Neural cell (in vitro differentiated cells): ENCODE measurements at regions not wholly inside any gene's neighbourhood (a gene's known extent, or its start where the extent isn't known, plus 50 kb on each side); places are given as distances from the start of the nearest gene placed in this dataset.

Experiments
- EP300 ChIP-seq: fragments of 450-650 bp; conservative IDR thresholded peaks from 2 replicates; pipeline ENCODE4 v1.6.1; 2014; ENCODE audit warnings: antibody characterized with exemption, mild to moderate bottlenecking, moderate library complexity; ENCODE audit not compliant: poor library complexity, severe bottlenecking
- EZH2 ChIP-seq: fragments of 200-600, 300-800 bp; shearing (Covaris generic), sonication (generic); IDR thresholded peaks from 2 replicates; pipeline ENCODE4 v1.6.1; 2014; ENCODE audit warnings: antibody characterized with exemption, low read length, borderline replicate concordance, mild to moderate bottlenecking; ENCODE audit not compliant: insufficient read depth, poor library complexity, severe bottlenecking
- MXI1 ChIP-seq: fragments of 450-650 bp; conservative IDR thresholded peaks from 2 replicates; pipeline ENCODE4 v1.6.1; 2014; ENCODE audit warnings: antibody characterized with exemption, mild to moderate bottlenecking; ENCODE audit not compliant: poor library complexity, severe bottlenecking
- POLR2AphosphoS5 ChIP-seq: IDR thresholded peaks from 2 replicates; pipeline ENCODE4 v1.6.1; 2012
- RAD21 ChIP-seq: fragments of 450-650 bp; conservative IDR thresholded peaks from 2 replicates; pipeline ENCODE4 v1.6.1; 2014; ENCODE audit warnings: antibody characterized with exemption, mild to moderate bottlenecking, moderate library complexity
- SMC3 ChIP-seq: fragments of 450-650 bp; conservative IDR thresholded peaks from 2 replicates; pipeline ENCODE4 v1.6.1; 2014; ENCODE audit warnings: antibody characterized with exemption, mild to moderate bottlenecking, moderate library complexity; ENCODE audit not compliant: poor library complexity
- TAF1 ChIP-seq: IDR thresholded peaks from 2 replicates; pipeline ENCODE4 v1.6.1; 2012; ENCODE audit warnings: low read depth
- TF ChIP-seq, protein P1 (sequence below): fragments of 450-650 bp; IDR thresholded peaks from 2 replicates; pipeline ENCODE4 v1.5.1; 2014; ENCODE audit warnings: antibody characterized with exemption, mild to moderate bottlenecking, moderate library complexity; ENCODE audit not compliant: poor library complexity, severe bottlenecking
- TF ChIP-seq, protein P2 (sequence below): IDR thresholded peaks from 2 replicates; pipeline ENCODE4 v1.6.1; 2012; ENCODE audit warnings: borderline replicate concordance

DNA sequence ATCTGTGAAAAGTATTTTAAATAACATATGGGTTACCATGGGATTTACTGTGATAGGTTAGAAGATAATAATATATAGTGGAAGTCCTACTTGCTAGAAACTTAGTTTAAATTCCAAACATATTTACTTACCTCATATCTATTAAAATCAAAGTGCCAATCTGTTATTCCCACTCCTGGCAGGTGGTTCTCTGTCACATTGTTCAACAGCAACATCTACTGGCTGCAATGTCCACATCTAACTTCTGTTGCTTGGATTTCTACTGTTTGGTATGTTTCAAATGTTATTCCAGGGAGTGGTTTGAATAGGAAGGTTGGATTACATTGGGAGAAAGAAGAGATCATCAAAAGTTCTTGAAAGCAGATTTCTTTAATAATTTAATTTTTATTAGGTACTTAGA lies 122.5 kb upstream of the NCAM2 start:
- TF ChIP-seq, protein P1, sequence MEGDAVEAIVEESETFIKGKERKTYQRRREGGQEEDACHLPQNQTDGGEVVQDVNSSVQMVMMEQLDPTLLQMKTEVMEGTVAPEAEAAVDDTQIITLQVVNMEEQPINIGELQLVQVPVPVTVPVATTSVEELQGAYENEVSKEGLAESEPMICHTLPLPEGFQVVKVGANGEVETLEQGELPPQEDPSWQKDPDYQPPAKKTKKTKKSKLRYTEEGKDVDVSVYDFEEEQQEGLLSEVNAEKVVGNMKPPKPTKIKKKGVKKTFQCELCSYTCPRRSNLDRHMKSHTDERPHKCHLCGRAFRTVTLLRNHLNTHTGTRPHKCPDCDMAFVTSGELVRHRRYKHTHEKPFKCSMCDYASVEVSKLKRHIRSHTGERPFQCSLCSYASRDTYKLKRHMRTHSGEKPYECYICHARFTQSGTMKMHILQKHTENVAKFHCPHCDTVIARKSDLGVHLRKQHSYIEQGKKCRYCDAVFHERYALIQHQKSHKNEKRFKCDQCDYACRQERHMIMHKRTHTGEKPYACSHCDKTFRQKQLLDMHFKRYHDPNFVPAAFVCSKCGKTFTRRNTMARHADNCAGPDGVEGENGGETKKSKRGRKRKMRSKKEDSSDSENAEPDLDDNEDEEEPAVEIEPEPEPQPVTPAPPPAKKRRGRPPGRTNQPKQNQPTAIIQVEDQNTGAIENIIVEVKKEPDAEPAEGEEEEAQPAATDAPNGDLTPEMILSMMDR = no peak
- TF ChIP-seq TAF1 = no peak
- TF ChIP-seq EZH2 = no peak
- no peak for TF ChIP-seq EP300
- no peak for TF ChIP-seq POLR2AphosphoS5
- TF ChIP-seq, protein P2, sequence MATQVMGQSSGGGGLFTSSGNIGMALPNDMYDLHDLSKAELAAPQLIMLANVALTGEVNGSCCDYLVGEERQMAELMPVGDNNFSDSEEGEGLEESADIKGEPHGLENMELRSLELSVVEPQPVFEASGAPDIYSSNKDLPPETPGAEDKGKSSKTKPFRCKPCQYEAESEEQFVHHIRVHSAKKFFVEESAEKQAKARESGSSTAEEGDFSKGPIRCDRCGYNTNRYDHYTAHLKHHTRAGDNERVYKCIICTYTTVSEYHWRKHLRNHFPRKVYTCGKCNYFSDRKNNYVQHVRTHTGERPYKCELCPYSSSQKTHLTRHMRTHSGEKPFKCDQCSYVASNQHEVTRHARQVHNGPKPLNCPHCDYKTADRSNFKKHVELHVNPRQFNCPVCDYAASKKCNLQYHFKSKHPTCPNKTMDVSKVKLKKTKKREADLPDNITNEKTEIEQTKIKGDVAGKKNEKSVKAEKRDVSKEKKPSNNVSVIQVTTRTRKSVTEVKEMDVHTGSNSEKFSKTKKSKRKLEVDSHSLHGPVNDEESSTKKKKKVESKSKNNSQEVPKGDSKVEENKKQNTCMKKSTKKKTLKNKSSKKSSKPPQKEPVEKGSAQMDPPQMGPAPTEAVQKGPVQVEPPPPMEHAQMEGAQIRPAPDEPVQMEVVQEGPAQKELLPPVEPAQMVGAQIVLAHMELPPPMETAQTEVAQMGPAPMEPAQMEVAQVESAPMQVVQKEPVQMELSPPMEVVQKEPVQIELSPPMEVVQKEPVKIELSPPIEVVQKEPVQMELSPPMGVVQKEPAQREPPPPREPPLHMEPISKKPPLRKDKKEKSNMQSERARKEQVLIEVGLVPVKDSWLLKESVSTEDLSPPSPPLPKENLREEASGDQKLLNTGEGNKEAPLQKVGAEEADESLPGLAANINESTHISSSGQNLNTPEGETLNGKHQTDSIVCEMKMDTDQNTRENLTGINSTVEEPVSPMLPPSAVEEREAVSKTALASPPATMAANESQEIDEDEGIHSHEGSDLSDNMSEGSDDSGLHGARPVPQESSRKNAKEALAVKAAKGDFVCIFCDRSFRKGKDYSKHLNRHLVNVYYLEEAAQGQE = no peak
- TF ChIP-seq SMC3 = peak; percentile 45
- TF ChIP-seq RAD21 = peak; percentile 56
- TF ChIP-seq MXI1 = no peak
